Progenitor cell of endocrine pancreas (in vitro differentiated cells): ENCODE measurements at regions not wholly inside any gene's neighbourhood (a gene's known extent, or its start where the extent isn't known, plus 50 kb on each side); places are given as distances from the start of the nearest gene placed in this dataset.
"Not testable (repeated sequence)": the region's sequence is repeated elsewhere in the genome, so short reads cannot be mapped to it uniquely, and the experiment has no call there.

Source experiments
- DNase-seq: peaks from one replicate; pipeline ENCODE4 v3.0.0; 2021; ENCODE audit warnings: low spot score; ENCODE audit not compliant: unreplicated experiment
- H3K27ac Mint-ChIP-seq: 2 replicates; pipeline ENCODE4 v1.8.0; 2021; ENCODE audit warnings: mild to moderate bottlenecking, moderate library complexity, mixed read lengths
- H3K27me3 Mint-ChIP-seq: 2 replicates; pipeline ENCODE4 v1.8.0; 2021; ENCODE audit warnings: mixed read lengths
- H3K36me3 Mint-ChIP-seq: 2 replicates; pipeline ENCODE4 v1.8.0; 2022; ENCODE audit warnings: mixed read lengths; ENCODE audit not compliant: insufficient read depth
- H3K4me1 Mint-ChIP-seq: 2 replicates; pipeline ENCODE4 v1.8.0; 2021; ENCODE audit warnings: low read depth, mixed read lengths
- H3K4me3 Mint-ChIP-seq: 2 replicates; pipeline ENCODE4 v1.8.0; 2021; ENCODE audit warnings: low read depth, mild to moderate bottlenecking, moderate library complexity, mixed read lengths
- H3K9me3 Mint-ChIP-seq: 2 replicates; pipeline ENCODE4 v1.8.0; 2021; ENCODE audit warnings: low read depth, mixed read lengths
- CTCF ChIP-seq: fragments of 200-600 bp; sonication (generic); IDR thresholded peaks from one replicate; pipeline ENCODE4 v1.5.0; 2021; ENCODE audit warnings: antibody characterized with exemption, mild to moderate bottlenecking; ENCODE audit not compliant: unreplicated experiment

GRCh38 chr1:94660258-94660657 lies 118.7 kb upstream of the F3 start:
- Mint-ChIP-seq H3K4me3 (no peak overlapping the region), H3K9me3 (no peaks in the 10 kb centered on the region), H3K27ac (no peak overlapping the region), H3K36me3 (peaks cover 10% of the 10 kb centered on the region), H3K4me1 (peaks cover 43% of the 10 kb centered on the region), H3K27me3 (no peaks in the 10 kb centered on the region)
- no peak for TF ChIP-seq CTCF
- DNase-seq = no peak

DNA sequence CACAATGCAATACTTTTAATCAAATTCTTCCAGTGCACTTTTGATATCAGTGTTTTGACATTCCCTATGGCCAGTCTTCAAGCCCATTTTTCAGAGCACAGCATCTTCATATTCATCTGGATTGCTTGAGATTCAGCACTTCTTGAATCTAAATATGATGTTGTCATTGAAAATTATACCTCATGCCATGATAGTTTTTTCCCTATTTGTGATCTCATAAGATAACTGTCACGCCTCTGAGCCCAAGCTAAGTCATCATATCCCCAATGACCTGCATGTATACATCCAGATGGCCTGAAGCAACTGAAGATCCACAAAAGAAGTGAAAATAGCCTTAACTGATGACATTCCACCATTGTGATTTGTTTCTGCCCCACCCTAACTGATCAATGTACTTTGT lies 117.6 kb upstream of the F3 start:
- H3K36me3 Mint-ChIP-seq, H3K9me3 Mint-ChIP-seq, H3K27me3 Mint-ChIP-seq, DNase-seq, H3K27ac Mint-ChIP-seq, H3K4me3 Mint-ChIP-seq: not testable (repeated sequence)
- peaks cover 42% of the 10 kb centered on the region for H3K4me1 Mint-ChIP-seq

DNA sequence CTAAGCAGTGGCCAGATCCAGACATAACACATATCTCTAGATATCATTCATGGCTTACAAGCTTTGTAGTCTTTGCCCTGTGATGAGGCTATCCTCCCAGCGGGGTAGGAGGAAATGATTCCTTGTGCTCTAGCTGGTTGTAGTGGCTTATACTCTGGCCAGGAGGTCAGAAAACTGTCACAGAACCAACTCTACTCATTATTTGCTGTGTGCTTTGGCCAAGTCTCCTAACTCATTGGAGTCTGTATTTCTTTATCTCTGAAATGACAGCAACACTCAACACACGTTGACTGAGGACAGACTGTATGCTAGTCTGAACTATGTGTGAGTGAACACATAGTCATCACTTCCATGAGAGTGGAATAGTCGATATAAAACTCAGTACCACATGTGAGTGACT lies 116.7 kb upstream of the F3 start:
- Mint-ChIP-seq H3K27ac (peak overlapping the region; percentile 74), H3K36me3 (peaks cover 7% of the 10 kb centered on the region), H3K4me3 (no peak overlapping the region), H3K27me3 (no peaks in the 10 kb centered on the region), H3K4me1 (peaks cover 52% of the 10 kb centered on the region), H3K9me3 (no peaks in the 10 kb centered on the region)
- DNase-seq = no peak
- TF ChIP-seq CTCF = no peak

DNA sequence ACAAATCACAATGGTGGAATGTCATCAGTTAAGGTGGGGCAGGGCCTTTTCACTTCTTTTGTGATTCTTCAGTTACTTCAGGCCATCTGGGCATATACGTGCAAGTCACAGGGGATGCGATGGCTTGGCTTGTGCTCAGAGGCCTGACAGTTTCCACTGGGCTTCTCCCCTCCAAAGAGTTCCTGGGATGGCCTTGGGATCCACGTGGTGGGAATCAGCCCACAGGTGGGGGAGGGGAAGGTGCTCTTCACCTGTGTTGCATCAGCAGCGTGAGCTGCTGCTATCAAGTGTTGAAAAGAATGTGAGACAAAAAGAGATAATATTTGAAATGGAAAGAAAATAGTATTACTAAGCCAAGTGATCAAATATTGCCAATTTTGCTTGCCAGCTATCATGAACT lies 116.2 kb upstream of the F3 start:
- H3K4me1 Mint-ChIP-seq = peaks cover 51% of the 10 kb centered on the region
- not testable (repeated sequence) for H3K27me3 Mint-ChIP-seq, H3K36me3 Mint-ChIP-seq, H3K4me3 Mint-ChIP-seq, DNase-seq, H3K9me3 Mint-ChIP-seq, H3K27ac Mint-ChIP-seq

DNA sequence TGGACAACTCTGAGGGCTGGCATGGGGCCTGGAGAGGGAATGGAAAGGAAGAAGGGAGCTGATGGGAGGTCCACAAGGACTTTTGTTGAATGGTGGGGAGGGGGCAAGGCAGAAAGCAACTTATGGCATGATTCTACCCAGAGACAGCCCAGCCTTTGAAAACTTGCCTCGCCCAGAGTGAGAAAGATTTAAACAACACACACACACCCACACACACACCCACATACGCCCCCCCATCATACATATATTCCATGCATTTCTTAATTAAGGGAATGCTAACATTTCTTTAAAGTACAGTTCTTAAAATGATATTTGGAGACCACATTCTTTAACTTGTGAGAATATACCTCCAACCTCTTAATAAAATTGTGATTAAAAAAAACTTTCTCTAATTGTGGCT lies 115.4 kb upstream of the F3 start:
- no peak overlapping the region for H3K4me3 Mint-ChIP-seq
- H3K27me3 Mint-ChIP-seq = no peaks in the 10 kb centered on the region
- peaks cover 45% of the 10 kb centered on the region for H3K4me1 Mint-ChIP-seq
- H3K27ac Mint-ChIP-seq = peak overlapping the region; percentile 74
- DNase-seq = no peak
- peaks cover 5% of the 10 kb centered on the region for H3K36me3 Mint-ChIP-seq
- no peaks in the 10 kb centered on the region for H3K9me3 Mint-ChIP-seq
- no peak for TF ChIP-seq CTCF

GRCh38 chr1:94654919-94655318 lies 113.4 kb upstream of the F3 start:
- H3K27ac Mint-ChIP-seq = peak overlapping the region; percentile 33
- no peaks in the 10 kb centered on the region for H3K9me3 Mint-ChIP-seq
- peaks cover 27% of the 10 kb centered on the region for H3K4me1 Mint-ChIP-seq
- no peak for TF ChIP-seq CTCF
- no peak overlapping the region for H3K4me3 Mint-ChIP-seq
- H3K27me3 Mint-ChIP-seq = no peaks in the 10 kb centered on the region
- peaks cover 5% of the 10 kb centered on the region for H3K36me3 Mint-ChIP-seq
- no peak for DNase-seq
